DMS53 treated with DMSO at 0.1 percent for 48 hours (cell line): ENCODE measurements at regions not wholly inside any gene's neighbourhood (a gene's known extent, or its start where the extent isn't known, plus 50 kb on each side); places are given as distances from the start of the nearest gene placed in this dataset.
A peak's percentile ranks its signal among the peaks of the same experiment; 100 is the strongest.

Source experiments
- DNase-seq: peaks from one replicate; lab custom pipeline; 2025; ENCODE audit not compliant: unreplicated experiment; lab: John Stamatoyannopoulos, UW

GRCh38 chr16:73210084-73210483, 162.2 kb upstream of the ZFHX3 start:
- DNase-seq = no peak

- no peak for DNase-seq
Observed at GRCh38 chr16:73209190-73209589, 161.3 kb upstream of the ZFHX3 start.

- DNase-seq = no peak
Observed at GRCh38 chr16:73206151-73206707, 158.3 kb upstream of the ZFHX3 start.

GRCh38 chr16:73205153-73205886, 157.4 kb upstream of the ZFHX3 start:
- no peak for DNase-seq

- peak; percentile 17 for DNase-seq
Observed at GRCh38 chr16:73204359-73205152, 156.6 kb upstream of the ZFHX3 start.

- DNase-seq = no peak
Observed at GRCh38 chr16:73202161-73202729, 154.3 kb upstream of the ZFHX3 start.

- no peak for DNase-seq
Observed at GRCh38 chr16:73199214-73199613, 151.3 kb upstream of the ZFHX3 start.

GRCh38 chr16:73198481-73198880, 150.6 kb upstream of the ZFHX3 start:
- no peak for DNase-seq

- no peak for DNase-seq
Observed at GRCh38 chr16:73197598-73197997, 149.7 kb upstream of the ZFHX3 start.

- DNase-seq = peak; percentile 20
Observed at GRCh38 chr16:73196670-73197069, 148.7 kb upstream of the ZFHX3 start.

GRCh38 chr16:73193464-73193863, 145.5 kb upstream of the ZFHX3 start:
- no peak for DNase-seq

GRCh38 chr16:73192232-73192894, 144.4 kb upstream of the ZFHX3 start:
- no peak for DNase-seq

GRCh38 chr16:73191660-73192046, 143.7 kb upstream of the ZFHX3 start:
- DNase-seq = no peak

- no peak for DNase-seq
Observed at GRCh38 chr16:73190688-73191659, 143.0 kb upstream of the ZFHX3 start.

- no peak for DNase-seq
Observed at GRCh38 chr16:73190256-73190655, 142.3 kb upstream of the ZFHX3 start.

- DNase-seq = no peak
Observed at GRCh38 chr16:73189136-73189535, 141.2 kb upstream of the ZFHX3 start.

GRCh38 chr16:73186752-73187601, 139.0 kb upstream of the ZFHX3 start:
- DNase-seq = no peak

- DNase-seq = no peak
Observed at GRCh38 chr16:73185737-73186136, 137.8 kb upstream of the ZFHX3 start.

GRCh38 chr16:73183611-73184092, 135.7 kb upstream of the ZFHX3 start:
- no peak for DNase-seq
